BJ (cell line): ENCODE measurements at regions not wholly inside any gene's neighbourhood (a gene's known extent, or its start where the extent isn't known, plus 50 kb on each side); places are given as distances from the start of the nearest gene placed in this dataset.

Source experiments
- CTCF ChIA-PET: fragments of 350-600 bp; formaldehyde crosslinking; extraction: SDS; loops from one replicate; lab custom pipeline; 2021; ENCODE audit warnings: antibody characterized with exemption, inconsistent platforms; lab: Yijun Ruan, JAX
- POLR2A ChIA-PET: fragments of 300-600 bp; sonication (Branson Sonifier 250); formaldehyde crosslinking; extraction: SDS; loops from one replicate; lab custom pipeline; 2021; ENCODE audit warnings: antibody characterized with exemption; lab: Charles Lee
- DNase-seq: peaks from one replicate; pipeline ENCODE4 v3.0.0-alpha.2; 2011; ENCODE audit warnings: low read depth
- H3K27me3 ChIP-seq: 2 replicates; pipeline ENCODE4 v1.6.0; 2011; ENCODE audit warnings: low read length; ENCODE audit not compliant: control insufficient read depth, insufficient read depth
- H3K36me3 ChIP-seq: 2 replicates; pipeline ENCODE4 v1.5.1; 2011; ENCODE audit warnings: low read length; ENCODE audit not compliant: control insufficient read depth, insufficient read depth
- H3K4me3 ChIP-seq: 2 replicates; pipeline ENCODE4 v1.5.1; 2011; ENCODE audit warnings: low read depth, mild to moderate bottlenecking, control low read depth, low read length
- CTCF ChIP-seq: IDR thresholded peaks from 2 replicates; pipeline ENCODE4 v1.5.1; 2011; ENCODE audit warnings: low read depth, mild to moderate bottlenecking, control low read depth, inconsistent platforms, low read length, moderate library complexity; ENCODE audit not compliant: insufficient read depth

GRCh38 chr20:57879779-57880570 lies 170.2 kb upstream of the PMEPA1 start:
- Histone ChIP-seq H3K4me3 (no peak overlapping the region), H3K27me3 (peaks cover 29% of the 10 kb centered on the region), H3K36me3 (no peaks in the 10 kb centered on the region)
- DNase-seq: peak; percentile 62
- TF ChIP-seq CTCF: no peak
- ChIA-PET CTCF (interaction anchor here (1.1 to 1.8 kb wide), 2 partner anchors 9 to 34 kb away, joined by 3 read pairs; no protein-coding TSS in a partner anchor), POLR2A (no interaction called here)

- CTCF ChIA-PET: interaction anchor here (1.1 to 1.8 kb wide), 2 partner anchors 8 to 34 kb away, joined by 3 read pairs; no protein-coding TSS in a partner anchor
- POLR2A ChIA-PET: no interaction called here
- no peak overlapping the region for H3K4me3 ChIP-seq
- TF ChIP-seq CTCF: no peak
- no peaks in the 10 kb centered on the region for H3K36me3 ChIP-seq
- peaks cover 29% of the 10 kb centered on the region for H3K27me3 ChIP-seq
- no peak for DNase-seq
Measured at GRCh38 chr20:57879437-57879778, 169.6 kb upstream of the PMEPA1 start.

GRCh38 chr20:57878786-57879424 lies 169.1 kb upstream of the PMEPA1 start:
- no peak for TF ChIP-seq CTCF
- POLR2A ChIA-PET: no interaction called here
- H3K4me3 ChIP-seq: no peak overlapping the region
- H3K36me3 ChIP-seq: no peaks in the 10 kb centered on the region
- CTCF ChIA-PET: interaction anchor here (1.1 to 1.8 kb wide), 2 partner anchors 8 to 33 kb away, joined by 3 read pairs; no protein-coding TSS in a partner anchor
- no peak for DNase-seq
- peaks cover 29% of the 10 kb centered on the region for H3K27me3 ChIP-seq

- H3K36me3 ChIP-seq: no peaks in the 10 kb centered on the region
- ChIA-PET CTCF (no interaction called here), POLR2A (no interaction called here)
- DNase-seq: no peak
- peaks cover 30% of the 10 kb centered on the region for H3K27me3 ChIP-seq
- no peak for TF ChIP-seq CTCF
- no peak overlapping the region for H3K4me3 ChIP-seq
Measured at GRCh38 chr20:57877995-57878394, 168.2 kb upstream of the PMEPA1 start.

GRCh38 chr20:57877131-57877824 lies 167.5 kb upstream of the PMEPA1 start:
- DNase-seq: no peak
- TF ChIP-seq CTCF: no peak
- Histone ChIP-seq H3K4me3 (no peak overlapping the region), H3K36me3 (no peaks in the 10 kb centered on the region), H3K27me3 (peaks cover 25% of the 10 kb centered on the region)
- POLR2A ChIA-PET: no interaction called here
- CTCF ChIA-PET: no interaction called here
